ENCODE measurements at regions not wholly inside any gene's neighbourhood (a gene's known extent, or its start where the extent isn't known, plus 50 kb on each side); places are given as distances from the start of the nearest gene placed in this dataset.

- no peak for DNase-seq (ENCODE audit: low spot score)
Measured at GRCh38 chr2:2570871-2571270, 239.8 kb upstream of the MYT1L start.

- DNase-seq (ENCODE audit: low spot score), result no peak
Measured at GRCh38 chr2:2570360-2570759, 239.3 kb upstream of the MYT1L start.

- no peak for DNase-seq (ENCODE audit: low spot score)
Measured at GRCh38 chr2:2569836-2570235, 238.8 kb upstream of the MYT1L start.

GRCh38 chr2:2569306-2569705, 238.2 kb upstream of the MYT1L start:
- DNase-seq (ENCODE audit: low spot score), result no peak

DNA sequence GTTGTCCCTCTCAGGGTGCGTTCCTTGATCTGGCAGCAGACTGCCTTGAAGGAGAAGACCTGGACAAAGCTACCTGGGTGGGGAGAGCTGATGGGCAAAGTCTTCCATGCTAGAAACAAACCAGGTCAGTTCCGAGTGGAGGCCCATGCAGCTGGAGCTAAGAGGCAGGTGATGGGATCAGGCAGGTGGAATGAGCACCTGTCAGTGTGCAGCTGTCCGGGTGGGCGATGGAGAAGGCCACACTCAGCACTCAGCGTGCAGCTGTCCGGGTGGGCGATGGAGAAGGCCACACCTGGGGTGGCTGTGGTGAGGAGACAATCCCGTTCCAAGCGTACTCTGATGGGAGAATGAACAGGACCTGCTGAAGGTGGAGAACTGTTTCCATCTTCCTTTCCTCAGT, 237.3 kb upstream of the MYT1L start:
- DNase-seq (ENCODE audit: low spot score), result no peak

DNA sequence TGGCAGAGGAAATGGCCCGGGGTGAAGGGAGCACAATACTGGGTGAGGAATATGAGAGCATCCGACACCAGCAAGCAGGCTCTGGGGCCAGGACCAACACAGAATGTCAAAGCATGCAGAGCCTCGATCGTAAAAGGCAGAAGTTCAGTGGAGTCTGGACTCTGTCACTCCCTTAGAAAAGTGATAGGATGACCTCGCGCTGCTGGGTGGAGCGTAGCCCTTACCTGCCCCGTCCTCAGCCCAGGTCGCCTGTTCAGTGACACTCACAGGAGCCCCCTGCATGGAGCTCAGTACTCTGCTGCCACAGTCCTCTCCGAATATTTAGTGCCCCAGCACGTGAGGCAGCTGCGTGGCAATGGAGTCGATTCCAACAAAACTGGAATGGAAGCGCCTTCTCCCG, 236.7 kb upstream of the MYT1L start:
- DNase-seq (ENCODE audit: low spot score), result no peak

GRCh38 chr2:2566396-2567323, 235.6 kb upstream of the MYT1L start:
- no peak for DNase-seq (ENCODE audit: low spot score)

DNA sequence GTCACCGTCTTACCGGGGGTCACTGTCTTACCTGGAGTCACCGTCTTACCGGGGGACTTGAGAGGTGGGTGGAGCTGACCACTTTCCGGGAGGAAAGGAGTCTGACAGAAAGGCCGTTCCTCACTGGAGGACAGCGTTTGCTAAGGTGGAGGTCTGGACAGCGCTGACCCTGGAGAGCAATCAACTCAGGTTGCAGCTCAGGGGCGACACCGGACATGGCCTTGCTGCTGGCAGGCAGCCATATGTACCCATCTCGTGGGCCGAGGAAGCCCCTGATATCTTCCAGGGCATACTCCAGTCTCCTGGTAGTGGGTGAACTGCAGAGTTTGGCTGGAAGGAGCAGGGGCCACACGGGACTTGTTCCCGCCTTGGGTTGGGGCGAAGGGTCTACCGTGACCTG, 234.6 kb upstream of the MYT1L start:
- no peak for DNase-seq (ENCODE audit: low spot score)

DNA sequence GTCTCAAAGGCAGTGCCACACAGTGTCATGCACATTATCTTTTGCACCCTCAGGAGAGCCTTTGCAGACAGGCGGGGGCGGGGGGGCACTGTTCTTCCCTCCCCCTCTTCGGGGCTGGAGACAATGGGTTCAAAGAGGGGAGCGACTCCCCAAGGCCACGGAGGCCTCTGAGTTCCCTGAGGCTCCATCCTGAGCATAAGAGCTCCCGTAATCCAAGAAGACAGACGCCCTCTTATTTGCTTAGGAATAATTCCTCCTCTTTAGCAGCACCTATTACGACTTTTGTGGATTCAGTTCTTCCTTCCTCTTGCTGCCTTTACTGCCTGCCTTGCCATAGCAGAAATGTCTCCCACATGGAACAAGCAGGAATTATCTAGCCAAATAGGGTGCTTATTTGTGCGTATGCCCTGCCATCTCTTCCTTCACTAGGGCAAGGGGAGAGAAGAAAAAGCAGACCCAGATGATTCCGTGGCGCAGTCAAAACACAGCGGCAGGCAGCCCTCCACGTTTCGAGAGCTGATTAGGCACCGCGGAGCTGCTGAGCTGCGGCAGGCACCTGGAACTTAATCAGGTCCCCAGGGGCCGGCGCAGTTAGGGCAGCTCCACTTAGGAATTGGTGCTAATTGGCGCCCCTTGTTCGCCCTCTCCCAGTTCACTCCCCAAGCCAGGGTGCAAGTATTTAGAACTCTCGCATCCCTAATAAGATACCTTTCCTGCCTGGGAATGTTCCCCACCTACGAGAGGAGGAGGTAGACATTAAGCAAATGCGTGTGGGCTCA, 233.4 kb upstream of the MYT1L start:
- no peak for DNase-seq (ENCODE audit: low spot score)

- no peak for DNase-seq (ENCODE audit: low spot score)
Measured at GRCh38 chr2:2563309-2563860, 232.3 kb upstream of the MYT1L start.

DNA sequence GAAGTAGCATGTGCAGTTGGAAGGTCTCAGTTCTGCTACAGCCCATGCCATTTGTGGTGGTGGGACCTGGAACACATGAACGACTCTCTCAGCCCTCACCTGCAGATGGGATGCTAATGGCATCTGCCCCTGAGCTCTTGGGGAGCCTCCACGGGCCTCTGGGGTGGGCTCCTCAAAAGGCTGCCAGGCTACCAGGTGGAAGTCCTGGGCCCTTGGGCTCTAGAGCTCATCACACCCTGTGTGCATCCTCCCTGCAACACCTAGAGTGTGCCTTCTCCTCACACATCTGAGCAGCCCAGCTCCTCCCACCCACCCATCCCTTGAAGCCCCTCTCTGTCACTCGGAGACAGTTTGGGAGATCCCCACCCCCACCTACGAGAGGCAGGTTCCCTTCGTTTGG, 231.8 kb upstream of the MYT1L start:
- DNase-seq (ENCODE audit: low spot score), result no peak

DNA sequence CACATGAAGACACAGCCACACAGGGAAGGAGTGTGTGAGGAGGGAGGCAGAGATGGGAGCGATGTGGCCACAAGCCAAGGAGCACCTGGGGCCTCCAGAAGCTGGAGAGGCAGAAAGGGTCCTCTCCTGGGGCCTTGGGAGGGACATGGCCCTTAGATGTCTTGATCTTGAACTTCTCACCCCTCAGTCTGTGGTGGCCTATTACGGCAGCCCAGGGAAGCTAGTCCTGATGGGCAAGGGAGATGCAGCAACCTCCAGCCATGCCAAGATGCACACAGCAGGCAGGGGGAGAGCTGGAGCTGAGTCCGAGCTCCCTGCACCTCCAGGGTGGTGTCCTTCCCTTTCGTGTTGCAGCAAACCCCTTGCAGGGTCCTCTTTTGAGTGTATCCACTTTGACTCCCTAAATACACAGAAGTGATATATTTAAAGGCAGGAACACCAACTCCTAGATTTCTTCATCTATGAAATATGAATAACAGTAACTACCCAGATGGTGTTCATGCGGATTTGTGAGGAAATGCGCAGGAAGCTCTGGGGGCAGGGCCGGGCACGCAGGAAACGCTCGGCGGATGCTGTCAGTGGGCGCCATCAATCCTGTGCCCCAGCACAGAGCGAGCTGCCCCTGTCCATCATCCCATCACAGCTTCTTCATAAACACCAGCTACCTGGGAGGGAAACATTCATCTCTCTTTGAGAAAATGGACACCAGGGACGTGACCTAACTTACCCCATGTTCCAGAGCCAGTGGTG, 230.4 kb upstream of the MYT1L start:
- no peak for DNase-seq (ENCODE audit: low spot score)

- DNase-seq (ENCODE audit: low spot score), result no peak
Measured at GRCh38 chr2:2560374-2561015, 229.4 kb upstream of the MYT1L start.

GRCh38 chr2:2558476-2558875, 227.4 kb upstream of the MYT1L start:
- no peak for DNase-seq (ENCODE audit: low spot score)

- no peak for DNase-seq (ENCODE audit: low spot score)
Measured at GRCh38 chr2:2557475-2557874, 226.4 kb upstream of the MYT1L start.

DNA sequence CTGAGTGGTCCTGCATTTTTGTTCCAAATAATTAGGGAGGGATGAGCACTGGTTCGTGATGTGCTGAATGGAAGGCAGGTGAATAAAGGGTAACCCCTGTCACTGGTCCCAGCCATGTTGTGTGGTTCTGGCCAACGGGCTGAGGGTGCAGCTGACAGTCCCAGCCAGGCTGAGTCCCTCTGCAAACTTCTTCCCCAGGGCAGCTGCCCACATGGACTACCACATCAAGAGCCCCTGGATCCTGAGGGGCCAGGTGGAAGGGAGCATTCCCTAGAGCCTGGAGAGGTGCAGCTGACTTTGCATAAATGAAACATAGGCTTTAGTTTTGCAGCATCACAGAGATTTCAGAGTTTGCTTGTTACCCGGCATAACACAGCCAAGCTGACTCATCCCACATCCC, 219.8 kb upstream of the MYT1L start:
- DNase-seq (ENCODE audit: low spot score), result no peak

DNA sequence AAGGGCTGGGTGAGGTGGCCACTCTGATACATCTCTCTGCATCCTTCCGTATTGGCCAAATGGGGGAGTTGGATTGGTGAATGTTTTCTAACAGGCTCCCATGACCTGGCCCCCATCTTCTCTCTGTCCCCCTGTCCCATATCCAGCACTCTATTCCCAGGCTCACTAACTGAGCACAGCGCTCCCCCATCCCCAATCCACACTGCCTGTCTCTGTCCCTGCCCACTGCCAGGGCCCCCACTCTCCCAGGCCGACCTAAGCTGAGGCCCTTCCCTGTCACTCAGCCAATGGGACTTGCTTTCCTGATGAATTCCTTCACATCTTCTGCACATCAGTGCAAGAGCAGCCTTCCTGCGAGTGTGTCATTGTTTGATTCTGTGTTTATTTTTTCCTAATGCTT, 216.8 kb upstream of the MYT1L start:
- DNase-seq (ENCODE audit: low spot score), result no peak

DNA sequence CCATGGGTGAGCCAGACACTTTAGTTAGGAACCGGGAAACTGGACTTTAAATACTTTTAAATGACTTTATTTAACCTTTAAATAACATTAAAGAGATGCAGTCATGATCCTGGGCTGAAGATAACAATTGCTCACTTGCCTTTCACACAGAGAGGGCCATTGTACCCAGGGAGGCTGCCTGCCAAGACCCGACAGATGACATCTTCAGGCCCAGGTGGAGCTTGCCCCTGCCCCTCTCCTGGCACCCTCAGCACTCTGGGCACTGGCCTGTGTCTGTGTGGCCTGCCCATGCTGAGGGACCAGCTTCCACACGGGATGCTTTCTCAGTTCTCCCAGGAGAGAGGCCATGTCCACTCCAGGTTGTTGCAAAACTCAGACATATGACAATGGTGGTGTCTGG, 216.4 kb upstream of the MYT1L start:
- no peak for DNase-seq (ENCODE audit: low spot score)

GRCh38 chr2:2546046-2546445, 215.0 kb upstream of the MYT1L start:
- no peak for DNase-seq (ENCODE audit: low spot score)

- no peak for DNase-seq (ENCODE audit: low spot score)
Measured at GRCh38 chr2:2542966-2543611, 212.0 kb upstream of the MYT1L start.

DNA sequence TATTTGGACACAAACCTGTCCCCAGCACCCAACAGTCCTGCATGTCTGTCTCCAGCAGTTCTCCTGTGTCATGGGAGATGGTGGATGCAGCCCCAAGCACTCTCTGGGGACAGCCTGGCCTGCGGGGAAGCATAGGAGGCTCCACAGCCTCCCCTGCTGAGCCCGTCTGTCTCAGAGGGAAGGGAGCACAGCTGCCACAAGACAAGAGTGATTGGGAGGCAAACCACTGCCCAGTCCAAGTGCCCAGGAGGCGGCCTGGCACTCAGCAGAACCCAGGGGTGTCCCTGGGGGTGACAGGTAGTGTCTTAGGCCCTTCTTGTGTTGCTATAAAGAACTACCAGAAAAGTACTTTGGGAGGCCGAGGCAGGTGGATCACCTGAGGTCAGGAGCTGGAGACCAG, 211.2 kb upstream of the MYT1L start:
- DNase-seq (ENCODE audit: low spot score), result no peak
